A549 (cell line): ENCODE measurements at regions not wholly inside any gene's neighbourhood (a gene's known extent, or its start where the extent isn't known, plus 50 kb on each side); places are given as distances from the start of the nearest gene placed in this dataset.

ENCODE experiments used
- ATAC-seq, 2 experiments: fragments of 200-7000 bp in 1 of 2; fragments of >200 bp in 1 of 2; cut with Nextera tagmentation in 1 of 2; cut with Tn5 transposase in 1 of 2; 3 replicates each; pipeline versions ENCODE4 v1.8.0 to v1.9.1; 2018 to 2020; ENCODE audit warnings: mild to moderate bottlenecking in 1 of 2, moderate library complexity in 1 of 2
- CTCF ChIA-PET: fragments of 300-600 bp; sonication (Branson Sonifier 250); formaldehyde crosslinking; extraction: SDS; loops from one replicate; lab custom pipeline; 2021; ENCODE audit warnings: antibody characterized with exemption, inconsistent platforms; lab: Yijun Ruan, JAX
- POLR2A ChIA-PET: fragments of 350-600 bp; formaldehyde crosslinking; extraction: SDS; loops from one replicate; lab custom pipeline; 2021; ENCODE audit warnings: antibody characterized with exemption, inconsistent platforms; lab: Yijun Ruan, JAX
- DNase-seq, 2 experiments: peaks; one replicate each; pipeline versions ENCODE4 v3.0.0 to v3.0.0-alpha.2; 2011 to 2016; ENCODE audit warnings: low read depth in 1 of 2, low spot score in 1 of 2
- FAIRE-seq: peaks from 2 replicates; lab custom pipeline; 2011; peaks lifted over from hg19 to GRCh38; lab: Jason Lieb, UNC
- H3K27ac ChIP-seq, 2 experiments: fragments of >200 bp; sonication (Bioruptor Twin); formaldehyde crosslinking; 3 replicates each; pipeline ENCODE4 v1.5.1; 2016 to 2017
- H3K4me1 ChIP-seq: fragments of >200 bp; sonication (Bioruptor Twin); formaldehyde crosslinking; 3 replicates; pipeline ENCODE4 v1.6.1; 2016
- H3K4me2 ChIP-seq: fragments of >200 bp; sonication (Bioruptor Twin); formaldehyde crosslinking; 3 replicates; pipeline ENCODE4 v1.6.1; 2016
- H3K4me3 ChIP-seq: fragments of >200 bp; sonication (Bioruptor Twin); formaldehyde crosslinking; 3 replicates; pipeline ENCODE4 v1.5.1; 2016
- H3K9me3 ChIP-seq: fragments of >200 bp; sonication (Bioruptor Twin); formaldehyde crosslinking; 3 replicates; pipeline ENCODE4 v1.6.1; 2016
- CBX8 ChIP-seq: fragments of 200-600 bp; sonication (generic); IDR thresholded peaks from 2 replicates; pipeline ENCODE4 v1.6.1; 2016
- CEBPB ChIP-seq, 2 experiments: fragments of >200 bp in 1 of 2; sonication (Bioruptor Twin) in 1 of 2; formaldehyde crosslinking in 1 of 2; IDR thresholded peaks; 2 replicates each; pipeline ENCODE4 v1.6.1; 2012 to 2016
- EHMT2 ChIP-seq: fragments of 200-600 bp; sonication (generic); IDR thresholded peaks from 2 replicates; pipeline ENCODE4 v1.6.1; 2016; ENCODE audit warnings: antibody characterized with exemption, low read depth, mild to moderate bottlenecking, moderate library complexity
- FOSL2 ChIP-seq, 2 experiments: fragments of 450-650 bp in 1 of 2; fragments of >200 bp in 1 of 2; sonication (Bioruptor Twin) in 1 of 2; formaldehyde crosslinking; IDR thresholded peaks; 2 replicates each; pipeline versions ENCODE4 v1.5.0 to v1.6.1; 2016 to 2020; ENCODE audit warnings: mild to moderate bottlenecking in 1 of 2, moderate library complexity in 1 of 2
- FOXS1 ChIP-seq: fragments of 250-450 bp; sonication (Bioruptor Pico); IDR thresholded peaks from 2 replicates; pipeline ENCODE4 v1.5.0; 2020; ENCODE audit warnings: mild to moderate bottlenecking, moderate library complexity
- GATA3 ChIP-seq: IDR thresholded peaks from 2 replicates; pipeline ENCODE4 v1.6.1; 2012; ENCODE audit warnings: borderline replicate concordance
- HDAC2 ChIP-seq: fragments of 200-600 bp; sonication (generic); IDR thresholded peaks from 2 replicates; pipeline ENCODE4 v1.6.1; 2016
- HEYL ChIP-seq: fragments of 250-450 bp; sonication (Bioruptor Pico); IDR thresholded peaks from 2 replicates; pipeline ENCODE4 v1.8.0; 2021; ENCODE audit warnings: mild to moderate bottlenecking, moderate library complexity
- HOXB13 ChIP-seq: fragments of 250-450 bp; sonication (Bioruptor Pico); IDR thresholded peaks from 2 replicates; pipeline ENCODE4 v1.5.0; 2020; ENCODE audit warnings: low read depth, mild to moderate bottlenecking, moderate library complexity
- KDM1A ChIP-seq: fragments of 200-600 bp; sonication (generic); IDR thresholded peaks from 2 replicates; pipeline ENCODE4 v1.6.1; 2016; ENCODE audit warnings: low read depth, mild to moderate bottlenecking
- KDM5A ChIP-seq: fragments of 200-600 bp; sonication (generic); IDR thresholded peaks from 2 replicates; pipeline ENCODE4 v1.6.1; 2016; ENCODE audit warnings: antibody characterized with exemption, mild to moderate bottlenecking
- MAFK ChIP-seq: fragments of 450-650 bp; IDR thresholded peaks from 2 replicates; pipeline ENCODE4 v1.6.1; 2014; ENCODE audit not compliant: partially characterized antibody
- MAZ ChIP-seq: fragments of 150-350 bp; IDR thresholded peaks from 2 replicates; pipeline ENCODE4 v1.6.1; 2014; ENCODE audit warnings: antibody characterized with exemption, low read depth, low read length, borderline replicate concordance
- PHF8 ChIP-seq: fragments of 200-600 bp; sonication (generic); IDR thresholded peaks from 2 replicates; pipeline ENCODE4 v1.6.1; 2016; ENCODE audit warnings: low read depth, mild to moderate bottlenecking, antibody characterized with exemption, moderate library complexity, borderline replicate concordance
- POLR2A ChIP-seq: IDR thresholded peaks from 2 replicates; pipeline ENCODE4 v1.6.1; 2012; ENCODE audit warnings: mild to moderate bottlenecking, low read length
- RAD21 ChIP-seq, 2 experiments: fragments of >200 bp in 1 of 2; sonication (Bioruptor Twin) in 1 of 2; formaldehyde crosslinking in 1 of 2; IDR thresholded peaks in 1 of 2; conservative IDR thresholded peaks in 1 of 2; 2 replicates in 1 of 2; 3 replicates in 1 of 2; pipeline ENCODE4 v1.6.1; 2012 to 2018; ENCODE audit warnings: inconsistent platforms in 1 of 2
- RFX5 ChIP-seq: fragments of 450-650 bp; IDR thresholded peaks from 2 replicates; pipeline ENCODE4 v1.7.1; 2014; ENCODE audit warnings: antibody characterized with exemption, mild to moderate bottlenecking, moderate library complexity
- SMC3 ChIP-seq: fragments of >200 bp; sonication (Bioruptor Twin); formaldehyde crosslinking; IDR thresholded peaks from 3 replicates; pipeline ENCODE4 v1.6.1; 2018; ENCODE audit warnings: inconsistent platforms
- SREBF2 ChIP-seq: fragments of 450-650 bp; IDR thresholded peaks from 2 replicates; pipeline ENCODE4 v1.6.1; 2014; ENCODE audit warnings: mild to moderate bottlenecking, moderate library complexity
- TFCP2L1 ChIP-seq: fragments of 250-450 bp; sonication (Bioruptor Pico); IDR thresholded peaks from 2 replicates; pipeline ENCODE4 v1.5.0; 2021; ENCODE audit warnings: mild to moderate bottlenecking
- ZFP36 ChIP-seq: fragments of 450-650 bp; IDR thresholded peaks from 2 replicates; pipeline ENCODE4 v1.6.1; 2014; ENCODE audit warnings: borderline replicate concordance; ENCODE audit not compliant: partially characterized antibody
- ZSCAN20 ChIP-seq: fragments of 250-450 bp; sonication (Bioruptor Pico); IDR thresholded peaks from 2 replicates; pipeline ENCODE4 v1.8.0; 2022; ENCODE audit warnings: mild to moderate bottlenecking, moderate library complexity
- WGBS: methylation state at CpG from one replicate; pipeline ENCODE4 v1.1.6; 2017; ENCODE audit errors: missing lambda C conversion rate; 5-methylcytosine and 5-hydroxymethylcytosine counted together
- TF ChIP-seq, protein P1 (sequence below): fragments of 250-450 bp; sonication (Bioruptor Pico); IDR thresholded peaks from 2 replicates; pipeline ENCODE4 v1.5.0; 2021; ENCODE audit warnings: mild to moderate bottlenecking, moderate library complexity, borderline replicate concordance

DNA sequence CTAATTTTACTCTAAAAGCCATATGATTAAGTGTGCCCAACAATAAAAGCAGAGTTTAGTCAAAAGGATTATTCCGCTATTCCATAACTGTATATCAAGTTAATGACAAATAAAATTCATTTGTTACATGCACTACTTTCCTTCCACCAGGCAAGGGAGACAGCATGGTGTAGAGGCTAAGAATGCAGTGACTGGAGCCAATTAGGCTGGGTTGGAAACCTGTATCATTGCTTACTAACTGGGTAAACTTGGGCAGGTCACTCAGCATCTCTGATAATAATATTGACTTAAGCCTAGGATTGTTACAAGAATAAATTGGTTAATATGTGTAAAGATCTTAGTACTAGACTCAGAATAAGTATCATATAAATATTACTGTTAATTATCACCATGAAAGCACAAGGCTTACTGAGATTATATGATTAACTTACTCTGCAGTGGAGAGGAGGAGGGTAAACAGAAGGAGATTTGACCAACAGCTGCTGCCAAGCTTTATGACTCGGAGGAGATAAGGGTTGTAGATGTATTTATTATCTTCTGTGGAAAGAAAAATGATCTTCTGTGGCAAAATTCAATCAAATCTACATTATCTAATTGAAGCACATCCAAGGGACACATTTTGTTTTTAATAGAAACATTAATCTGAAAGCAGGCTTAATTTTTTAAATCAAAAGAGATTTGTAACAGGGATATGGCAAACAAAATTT lies 1459.9 kb downstream of the GRIK2 start:
- TF ChIP-seq PHF8 (no peak), POLR2A (no peak), EHMT2 (no peak), HOXB13 (no peak), CBX8 (no peak), KDM5A (no peak), SMC3 (no peak), KDM1A (no peak), FOXS1 (CRISPR knock-in tag) (no peak), RFX5 (no peak), MAFK (no peak), ZFP36 (no peak), FOSL2 (IDR thresholded peaks at IDR 0.05) (no peak), FOSL2 (CRISPR knock-in tag; IDR thresholded peaks at IDR 0.05) (no peak), SREBF2 (no peak), TFCP2L1 (CRISPR knock-in tag) (no peak), CEBPB (IDR thresholded peaks at IDR 0.05) (no peak), GATA3 (no peak), HEYL (CRISPR knock-in tag) (no peak), ZSCAN20 (CRISPR knock-in tag) (no peak)
- TF ChIP-seq, protein P1, sequence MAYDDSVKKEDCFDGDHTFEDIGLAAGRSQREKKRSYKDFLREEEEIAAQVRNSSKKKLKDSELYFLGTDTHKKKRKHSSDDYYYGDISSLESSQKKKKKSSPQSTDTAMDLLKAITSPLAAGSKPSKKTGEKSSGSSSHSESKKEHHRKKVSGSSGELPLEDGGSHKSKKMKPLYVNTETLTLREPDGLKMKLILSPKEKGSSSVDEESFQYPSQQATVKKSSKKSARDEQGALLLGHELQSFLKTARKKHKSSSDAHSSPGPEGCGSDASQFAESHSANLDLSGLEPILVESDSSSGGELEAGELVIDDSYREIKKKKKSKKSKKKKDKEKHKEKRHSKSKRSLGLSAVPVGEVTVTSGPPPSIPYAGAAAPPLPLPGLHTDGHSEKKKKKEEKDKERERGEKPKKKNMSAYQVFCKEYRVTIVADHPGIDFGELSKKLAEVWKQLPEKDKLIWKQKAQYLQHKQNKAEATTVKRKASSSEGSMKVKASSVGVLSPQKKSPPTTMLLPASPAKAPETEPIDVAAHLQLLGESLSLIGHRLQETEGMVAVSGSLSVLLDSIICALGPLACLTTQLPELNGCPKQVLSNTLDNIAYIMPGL = no peak
- Histone ChIP-seq H3K9me3 (no peaks in the 10 kb centered on the region), H3K4me1 (no peaks in the 10 kb centered on the region), H3K4me2 (no peak overlapping the region), H3K4me3 (no peak overlapping the region), H3K27ac (no peak overlapping the region)
- CTCF ChIA-PET = no interaction called here
- ATAC-seq (no peak), DNase-seq (no peak), FAIRE-seq (no peak)
- POLR2A ChIA-PET = no interaction called here
- WGBS = 32% methylated on average over 2 of the region's 2 CpGs

DNA sequence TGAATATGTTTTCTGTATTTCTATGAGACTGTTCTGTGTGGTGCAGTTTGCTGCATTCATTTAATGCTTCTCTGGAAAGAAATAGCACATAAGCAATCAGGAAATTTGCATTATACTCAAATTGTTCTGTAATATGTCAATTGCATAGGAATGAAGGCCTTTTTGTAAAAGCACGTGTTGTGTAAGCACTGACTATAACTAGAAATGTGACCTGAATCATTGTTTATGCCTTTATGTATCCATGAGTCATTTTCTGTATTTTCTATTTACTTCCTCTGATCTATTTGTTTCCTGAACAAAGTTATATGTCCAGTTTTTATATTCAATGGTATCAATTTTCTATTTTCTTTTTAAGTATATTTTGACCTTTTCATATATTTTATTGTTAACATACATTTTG lies 1455.3 kb downstream of the GRIK2 start:
- Histone ChIP-seq H3K9me3 (no peaks in the 10 kb centered on the region), H3K4me1 (no peaks in the 10 kb centered on the region), H3K4me2 (no peak overlapping the region), H3K27ac (no peak overlapping the region), H3K4me3 (no peak overlapping the region)
- ATAC-seq (no peak), FAIRE-seq (no peak), DNase-seq (no peak)
- ChIA-PET CTCF (interaction anchor here (0.6 kb wide), 1 partner anchor 136 kb away, joined by 3 read pairs; no protein-coding TSS in a partner anchor), POLR2A (no interaction called here)
- TF ChIP-seq TFCP2L1 (CRISPR knock-in tag) (no peak), RAD21 (conservative IDR thresholded peaks at IDR 0.05 in 1 of 2, IDR thresholded peaks at IDR 0.05 in 1 of 2) (no peak), MAZ (no peak)
- WGBS = 11% methylated on average over 1 of the region's 1 CpG

DNA sequence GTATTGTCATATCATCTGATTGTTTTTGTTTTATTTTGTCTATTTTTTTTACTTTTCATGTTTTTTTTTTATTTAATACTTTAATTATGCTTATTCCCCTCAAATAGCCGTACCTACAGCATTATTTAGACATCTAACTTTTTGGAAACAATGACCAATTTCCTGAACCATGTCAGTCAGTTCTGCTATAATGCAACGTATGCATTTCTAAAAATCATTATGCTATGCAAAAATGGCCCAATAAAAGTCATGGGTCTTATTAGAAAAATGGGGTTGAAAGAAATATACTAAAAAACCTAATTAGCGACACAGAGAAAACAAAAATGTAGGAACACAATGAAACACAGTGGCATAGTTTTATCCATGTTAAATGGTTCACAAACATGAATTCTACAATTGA lies 1454.7 kb downstream of the GRIK2 start:
- ATAC-seq (no peak), DNase-seq (no peak), FAIRE-seq (no peak)
- Histone ChIP-seq H3K4me3 (no peak overlapping the region), H3K4me1 (no peaks in the 10 kb centered on the region), H3K4me2 (no peak overlapping the region), H3K27ac (no peak overlapping the region), H3K9me3 (no peaks in the 10 kb centered on the region)
- 16% methylated on average over 3 of the region's 3 CpGs for whole genome bisulfite sequencing
- ChIA-PET POLR2A (no interaction called here), CTCF (no interaction called here)
- peak; percentile 32 for TF ChIP-seq MAFK
- TF ChIP-seq HDAC2 = no peak
